Neural cell (in vitro differentiated cells): ENCODE measurements at regions not wholly inside any gene's neighbourhood (a gene's known extent, or its start where the extent isn't known, plus 50 kb on each side); places are given as distances from the start of the nearest gene placed in this dataset.

ENCODE experiments used
- H2AFZ ChIP-seq: fragments of 200-600, 300-800 bp; sonication (generic), shearing (Covaris generic); 2 replicates; pipeline ENCODE4 v1.6.0; 2014; ENCODE audit warnings: low read depth, mild to moderate bottlenecking, antibody characterized with exemption, low read length, moderate library complexity
- H3F3A ChIP-seq: fragments of 200-600 bp; shearing (Covaris generic); 2 replicates; pipeline ENCODE4 v1.6.1; 2016; ENCODE audit warnings: mild to moderate bottlenecking, moderate library complexity, mixed read lengths, antibody characterized with exemption, low read length; ENCODE audit not compliant: insufficient read depth, poor library complexity, severe bottlenecking
- H3K27ac ChIP-seq: fragments of 200-600, 300-800 bp; sonication (generic), shearing (Covaris generic); 2 replicates; pipeline ENCODE4 v1.5.1; 2014; ENCODE audit warnings: mild to moderate bottlenecking, low read length, moderate library complexity
- H3K27me3 ChIP-seq: fragments of 300-800, 200-600 bp; sonication (generic), shearing (Covaris generic); 2 replicates; pipeline ENCODE4 v1.6.0; 2014; ENCODE audit warnings: mild to moderate bottlenecking, low read depth, low read length, moderate library complexity; ENCODE audit not compliant: insufficient read depth
- H3K36me3 ChIP-seq: fragments of 300-800, 200-600 bp; sonication (generic), shearing (Covaris generic); 2 replicates; pipeline ENCODE4 v1.5.1; 2014; ENCODE audit warnings: mild to moderate bottlenecking, antibody characterized with exemption, low read length, moderate library complexity; ENCODE audit not compliant: insufficient read depth
- H3K4me2 ChIP-seq: fragments of 300-800, 200-600 bp; sonication (generic), shearing (Covaris generic); 2 replicates; pipeline ENCODE4 v1.6.0; 2014; ENCODE audit warnings: mild to moderate bottlenecking, low read length
- H3K4me3 ChIP-seq: fragments of 300-800, 200-600 bp; sonication (generic), shearing (Covaris generic); 2 replicates; pipeline ENCODE4 v1.5.1; 2014; ENCODE audit warnings: mild to moderate bottlenecking, low read length, moderate library complexity
- H3K79me2 ChIP-seq: fragments of 200-600 bp; shearing (Covaris generic); replicated peaks from 2 replicates; pipeline ENCODE4 v1.6.0; 2014; ENCODE audit warnings: mild to moderate bottlenecking, low read length, moderate library complexity; ENCODE audit not compliant: insufficient read depth
- H3K9ac ChIP-seq: fragments of 300-800, 200-600 bp; sonication (generic), shearing (Covaris generic); 2 replicates; pipeline ENCODE4 v1.6.1; 2016; ENCODE audit warnings: mild to moderate bottlenecking, low read length, mixed read lengths
- H3K9me2 ChIP-seq: fragments of 200-600 bp; shearing (Covaris generic); 2 replicates; pipeline ENCODE4 v1.6.1; 2016; ENCODE audit warnings: mild to moderate bottlenecking, low read length, mixed read lengths; ENCODE audit not compliant: insufficient read depth
- H3K9me3 ChIP-seq: fragments of 200-600, 300-800 bp; sonication (generic), shearing (Covaris generic); 2 replicates; pipeline ENCODE4 v1.6.1; 2016; ENCODE audit warnings: mild to moderate bottlenecking, mixed run types, low read length, moderate library complexity, mixed read lengths
- H4K20me1 ChIP-seq: fragments of 200-600 bp; shearing (Covaris generic); 2 replicates; pipeline ENCODE4 v1.6.1; 2016; ENCODE audit warnings: mild to moderate bottlenecking, mixed run types; ENCODE audit not compliant: insufficient read depth
- CTCF ChIP-seq: fragments of 450-650 bp; IDR thresholded peaks from 2 replicates; pipeline ENCODE4 v1.5.1; 2014; ENCODE audit warnings: antibody characterized with exemption, mild to moderate bottlenecking, moderate library complexity; ENCODE audit not compliant: poor library complexity, severe bottlenecking
- EP300 ChIP-seq: fragments of 450-650 bp; conservative IDR thresholded peaks from 2 replicates; pipeline ENCODE4 v1.6.1; 2014; ENCODE audit warnings: antibody characterized with exemption, mild to moderate bottlenecking, moderate library complexity; ENCODE audit not compliant: poor library complexity, severe bottlenecking
- EZH2 ChIP-seq: fragments of 200-600, 300-800 bp; shearing (Covaris generic), sonication (generic); IDR thresholded peaks from 2 replicates; pipeline ENCODE4 v1.6.1; 2014; ENCODE audit warnings: antibody characterized with exemption, low read length, borderline replicate concordance, mild to moderate bottlenecking; ENCODE audit not compliant: insufficient read depth, poor library complexity, severe bottlenecking
- MXI1 ChIP-seq: fragments of 450-650 bp; conservative IDR thresholded peaks from 2 replicates; pipeline ENCODE4 v1.6.1; 2014; ENCODE audit warnings: antibody characterized with exemption, mild to moderate bottlenecking; ENCODE audit not compliant: poor library complexity, severe bottlenecking
- POLR2AphosphoS5 ChIP-seq: IDR thresholded peaks from 2 replicates; pipeline ENCODE4 v1.6.1; 2012
- RAD21 ChIP-seq: fragments of 450-650 bp; conservative IDR thresholded peaks from 2 replicates; pipeline ENCODE4 v1.6.1; 2014; ENCODE audit warnings: antibody characterized with exemption, mild to moderate bottlenecking, moderate library complexity
- SMC3 ChIP-seq: fragments of 450-650 bp; conservative IDR thresholded peaks from 2 replicates; pipeline ENCODE4 v1.6.1; 2014; ENCODE audit warnings: antibody characterized with exemption, mild to moderate bottlenecking, moderate library complexity; ENCODE audit not compliant: poor library complexity
- TAF1 ChIP-seq: IDR thresholded peaks from 2 replicates; pipeline ENCODE4 v1.6.1; 2012; ENCODE audit warnings: low read depth
- TF ChIP-seq, protein P1 (sequence below): IDR thresholded peaks from 2 replicates; pipeline ENCODE4 v1.6.1; 2012; ENCODE audit warnings: borderline replicate concordance

DNA sequence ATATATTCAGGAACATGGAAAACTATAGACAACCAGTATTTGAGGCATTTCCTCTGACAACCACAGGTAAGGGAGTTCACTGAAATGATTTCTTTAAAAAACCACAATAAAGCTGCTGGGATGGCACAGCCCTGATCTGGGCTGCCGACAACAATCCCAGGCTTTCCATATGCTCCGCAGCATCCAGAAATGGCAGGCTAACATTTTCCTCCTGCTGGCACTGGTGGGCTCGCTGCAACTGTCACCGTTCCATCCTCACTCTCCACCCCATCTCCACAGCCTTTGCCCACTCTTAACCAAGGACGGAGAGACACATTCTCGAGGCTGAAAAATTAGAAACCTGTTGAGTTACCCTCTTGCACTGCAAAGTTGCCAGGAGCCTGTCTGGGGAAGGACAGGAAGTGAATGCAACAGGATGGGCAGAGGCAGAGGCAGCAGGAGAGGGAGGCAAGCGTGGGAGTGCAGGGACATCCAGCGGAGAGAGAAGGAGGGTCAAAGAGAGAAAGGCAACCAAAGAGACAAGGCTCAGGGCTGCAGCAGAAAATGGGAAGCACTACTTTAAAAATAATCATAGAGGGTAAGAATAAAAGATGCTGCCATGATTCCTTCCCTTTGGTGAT lies 79.0 kb upstream of the ARRDC4 start:
- Histone ChIP-seq H3K36me3 (no peaks in the 10 kb centered on the region), H3K4me3 (no peak overlapping the region), H3K27ac (no peak overlapping the region), H3K9me2 (no peaks in the 10 kb centered on the region), H3K79me2 (no peaks in the 10 kb centered on the region), H3F3A (no peaks in the 10 kb centered on the region), H2AFZ (no peak overlapping the region), H3K4me2 (no peak overlapping the region), H3K9me3 (no peaks in the 10 kb centered on the region), H3K27me3 (no peaks in the 10 kb centered on the region), H3K9ac (no peak overlapping the region), H4K20me1 (no peaks in the 10 kb centered on the region)
- TF ChIP-seq RAD21 (no peak), EZH2 (no peak), MXI1 (no peak), POLR2AphosphoS5 (no peak), CTCF (no peak), TAF1 (no peak), EP300 (no peak), SMC3 (no peak)
- TF ChIP-seq, protein P1, sequence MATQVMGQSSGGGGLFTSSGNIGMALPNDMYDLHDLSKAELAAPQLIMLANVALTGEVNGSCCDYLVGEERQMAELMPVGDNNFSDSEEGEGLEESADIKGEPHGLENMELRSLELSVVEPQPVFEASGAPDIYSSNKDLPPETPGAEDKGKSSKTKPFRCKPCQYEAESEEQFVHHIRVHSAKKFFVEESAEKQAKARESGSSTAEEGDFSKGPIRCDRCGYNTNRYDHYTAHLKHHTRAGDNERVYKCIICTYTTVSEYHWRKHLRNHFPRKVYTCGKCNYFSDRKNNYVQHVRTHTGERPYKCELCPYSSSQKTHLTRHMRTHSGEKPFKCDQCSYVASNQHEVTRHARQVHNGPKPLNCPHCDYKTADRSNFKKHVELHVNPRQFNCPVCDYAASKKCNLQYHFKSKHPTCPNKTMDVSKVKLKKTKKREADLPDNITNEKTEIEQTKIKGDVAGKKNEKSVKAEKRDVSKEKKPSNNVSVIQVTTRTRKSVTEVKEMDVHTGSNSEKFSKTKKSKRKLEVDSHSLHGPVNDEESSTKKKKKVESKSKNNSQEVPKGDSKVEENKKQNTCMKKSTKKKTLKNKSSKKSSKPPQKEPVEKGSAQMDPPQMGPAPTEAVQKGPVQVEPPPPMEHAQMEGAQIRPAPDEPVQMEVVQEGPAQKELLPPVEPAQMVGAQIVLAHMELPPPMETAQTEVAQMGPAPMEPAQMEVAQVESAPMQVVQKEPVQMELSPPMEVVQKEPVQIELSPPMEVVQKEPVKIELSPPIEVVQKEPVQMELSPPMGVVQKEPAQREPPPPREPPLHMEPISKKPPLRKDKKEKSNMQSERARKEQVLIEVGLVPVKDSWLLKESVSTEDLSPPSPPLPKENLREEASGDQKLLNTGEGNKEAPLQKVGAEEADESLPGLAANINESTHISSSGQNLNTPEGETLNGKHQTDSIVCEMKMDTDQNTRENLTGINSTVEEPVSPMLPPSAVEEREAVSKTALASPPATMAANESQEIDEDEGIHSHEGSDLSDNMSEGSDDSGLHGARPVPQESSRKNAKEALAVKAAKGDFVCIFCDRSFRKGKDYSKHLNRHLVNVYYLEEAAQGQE = no peak

GRCh38 chr15:97884513-97885131 lies 75.9 kb upstream of the ARRDC4 start:
- Histone ChIP-seq H4K20me1 (no peaks in the 10 kb centered on the region), H3K9me2 (no peaks in the 10 kb centered on the region), H3K4me2 (no peak overlapping the region), H3K27ac (no peak overlapping the region), H3K36me3 (no peaks in the 10 kb centered on the region), H2AFZ (no peak overlapping the region), H3K79me2 (no peaks in the 10 kb centered on the region), H3F3A (no peaks in the 10 kb centered on the region), H3K9me3 (no peaks in the 10 kb centered on the region), H3K4me3 (no peak overlapping the region), H3K9ac (no peak overlapping the region), H3K27me3 (no peaks in the 10 kb centered on the region)
- TF ChIP-seq, protein P1 = no peak
- no peak for TF ChIP-seq EZH2
- no peak for TF ChIP-seq RAD21
- no peak for TF ChIP-seq SMC3
- TF ChIP-seq EP300 = no peak
- no peak for TF ChIP-seq POLR2AphosphoS5
- no peak for TF ChIP-seq TAF1
- no peak for TF ChIP-seq MXI1
- no peak for TF ChIP-seq CTCF
